Psoas muscle (tissue), 7 donors: ENCODE measurements at regions not wholly inside any gene's neighbourhood (a gene's known extent, or its start where the extent isn't known, plus 50 kb on each side); places are given as distances from the start of the nearest gene placed in this dataset.

Experiments used
- ATAC-seq, 4 donors: fragments of 200-7000 bp; cut with Tn5 transposase; one replicate each; pipeline ENCODE4 v1.9.1; 2020; ENCODE audit warnings: moderate library complexity in 3 of 4, mild to moderate bottlenecking in 2 of 4
- DNase-seq, 2 donors: peaks; one replicate each; pipeline ENCODE4 v3.0.0-alpha.2; 2020
- H3K27ac ChIP-seq: fragments of 200-600 bp; one replicate; pipeline ENCODE4 v1.8.0; 2022
- H3K27me3 ChIP-seq, 3 donors: fragments of 200-600 bp in 1 of 3; one replicate each; pipeline versions ENCODE4 v1.6.1 to v1.8.0; 2013 to 2022; ENCODE audit warnings: low read length in 2 of 3, mild to moderate bottlenecking in 2 of 3, moderate library complexity in 1 of 3; ENCODE audit not compliant: insufficient read depth in 3 of 3
- H3K36me3 ChIP-seq, 2 donors: fragments of 200-600 bp in 1 of 2; one replicate each; pipeline versions ENCODE4 v1.6.1 to v1.8.0; 2013 to 2022; ENCODE audit warnings: low read depth in 1 of 2, mild to moderate bottlenecking in 1 of 2, moderate library complexity in 1 of 2; ENCODE audit not compliant: insufficient read depth in 1 of 2
- H3K4me1 ChIP-seq: fragments of 200-600 bp; one replicate; pipeline ENCODE4 v1.8.0; 2022
- H3K4me3 ChIP-seq: fragments of 200-600 bp; one replicate; pipeline ENCODE4 v1.8.0; 2022; ENCODE audit warnings: mild to moderate bottlenecking
- H3K9me3 ChIP-seq: fragments of 200-600 bp; one replicate; pipeline ENCODE4 v1.8.0; 2022
- WGBS, 3 donors: extraction: QIAGEN DNeasy Blood & Tissue Kit; methylation state at CpG; one replicate each; pipeline versions ENCODE4 v1.1.6 to v1.1.7; 2013; 5-methylcytosine and 5-hydroxymethylcytosine counted together
- intact Hi-C, 2 donors: fragments of 100-400 bp; cut with DNase I; formaldehyde crosslinking; loops; one replicate each; pipeline versions ENCODE4 v1.11.0 to v1.14.2; 2022
- TF ChIP-seq, protein P1 (sequence below): fragments of 200-600 bp; IDR thresholded peaks from one replicate; pipeline ENCODE4 v1.8.0; 2022; ENCODE audit warnings: antibody characterized with exemption
- donor health status: healthy with polysubstance abuse.
- donor health status: DM: no; HTN: no; CAD: no; lungs with moderate emphysema.
- donor health status: Bipolar disorder and iron deficiency.
- donor health status: healthy.
- donor health status: DM: yes; HTN: yes; CAD: no.
- donor health status: DM: no; HTN: no; CAD: no.
- donor health status: DM: yes; HTN: yes; CAD: no.

GRCh38 chr9:85223506-85224125 lies 518.1 kb downstream of the AGTPBP1 start:
- Histone ChIP-seq H3K4me1 (no peaks in the 10 kb centered on the region), H3K4me3 (no peak overlapping the region), H3K9me3 (no peaks in the 10 kb centered on the region), H3K27ac (no peak overlapping the region), H3K36me3 (no peaks in the 10 kb centered on the region), H3K27me3 (no peaks in the 10 kb centered on the region)
- WGBS, 3 donors = 83 to 96% (median 96%) methylated on average over 2 of the region's 2 CpGs
- intact Hi-C loops = no loop called here
- TF ChIP-seq, protein P1, sequence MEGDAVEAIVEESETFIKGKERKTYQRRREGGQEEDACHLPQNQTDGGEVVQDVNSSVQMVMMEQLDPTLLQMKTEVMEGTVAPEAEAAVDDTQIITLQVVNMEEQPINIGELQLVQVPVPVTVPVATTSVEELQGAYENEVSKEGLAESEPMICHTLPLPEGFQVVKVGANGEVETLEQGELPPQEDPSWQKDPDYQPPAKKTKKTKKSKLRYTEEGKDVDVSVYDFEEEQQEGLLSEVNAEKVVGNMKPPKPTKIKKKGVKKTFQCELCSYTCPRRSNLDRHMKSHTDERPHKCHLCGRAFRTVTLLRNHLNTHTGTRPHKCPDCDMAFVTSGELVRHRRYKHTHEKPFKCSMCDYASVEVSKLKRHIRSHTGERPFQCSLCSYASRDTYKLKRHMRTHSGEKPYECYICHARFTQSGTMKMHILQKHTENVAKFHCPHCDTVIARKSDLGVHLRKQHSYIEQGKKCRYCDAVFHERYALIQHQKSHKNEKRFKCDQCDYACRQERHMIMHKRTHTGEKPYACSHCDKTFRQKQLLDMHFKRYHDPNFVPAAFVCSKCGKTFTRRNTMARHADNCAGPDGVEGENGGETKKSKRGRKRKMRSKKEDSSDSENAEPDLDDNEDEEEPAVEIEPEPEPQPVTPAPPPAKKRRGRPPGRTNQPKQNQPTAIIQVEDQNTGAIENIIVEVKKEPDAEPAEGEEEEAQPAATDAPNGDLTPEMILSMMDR = no peak
- DNase-seq (no peak), ATAC-seq (no peak)

GRCh38 chr9:85216601-85217000 lies 525.2 kb downstream of the AGTPBP1 start:
- H3K27me3 ChIP-seq = peaks cover 0 to 2% (median 0%) of the 10 kb centered on the region in 3 donors
- H3K4me3 ChIP-seq = no peak overlapping the region
- no peaks in the 10 kb centered on the region for H3K4me1 ChIP-seq
- H3K36me3 ChIP-seq = no peaks in the 10 kb centered on the region
- 80 to 82% (median 81%) methylated on average over 6 of the region's 6 CpGs for WGBS, 3 donors
- intact Hi-C loops = no loop called here
- no peaks in the 10 kb centered on the region for H3K9me3 ChIP-seq
- no peak for ATAC-seq
- DNase-seq = no peak
- TF ChIP-seq, protein P1 = no peak
- H3K27ac ChIP-seq = no peak overlapping the region

DNA sequence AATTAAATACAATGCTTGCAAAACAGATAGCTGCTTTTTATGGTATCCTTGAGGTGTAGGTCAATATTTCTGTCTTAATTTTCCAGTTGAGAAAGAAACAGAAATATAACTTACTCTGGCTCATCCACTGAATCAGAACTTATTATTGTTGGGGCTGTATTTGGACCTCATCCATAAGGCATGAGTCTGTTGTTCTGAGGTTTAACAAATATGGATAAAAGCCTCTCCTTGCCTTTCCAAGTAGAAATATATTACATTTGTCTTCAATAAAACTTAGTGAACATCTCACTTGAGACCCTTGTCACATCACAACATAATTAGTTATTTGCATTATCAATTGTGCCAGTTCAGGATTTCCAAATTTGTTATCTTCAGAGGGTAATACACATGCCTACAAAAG lies 525.8 kb downstream of the AGTPBP1 start:
- Histone ChIP-seq H3K27me3 (peaks cover 0 to 2% (median 0%) of the 10 kb centered on the region in 3 donors), H3K4me1 (no peaks in the 10 kb centered on the region), H3K36me3 (no peaks in the 10 kb centered on the region), H3K27ac (no peak overlapping the region), H3K9me3 (no peaks in the 10 kb centered on the region), H3K4me3 (no peak overlapping the region)
- ATAC-seq (no peak), DNase-seq (no peak)
- intact Hi-C loops = no loop called here
- TF ChIP-seq, protein P1 = no peak

- ATAC-seq (no peak), DNase-seq (no peak)
- no peaks in the 10 kb centered on the region for H3K4me1 ChIP-seq
- H3K9me3 ChIP-seq = no peaks in the 10 kb centered on the region
- TF ChIP-seq, protein P1 = no peak
- peaks cover 0 to 2% (median 0%) of the 10 kb centered on the region in 3 donors for H3K27me3 ChIP-seq
- H3K4me3 ChIP-seq = no peak overlapping the region
- H3K27ac ChIP-seq = no peak overlapping the region
- intact Hi-C loops = no loop called here
- no peaks in the 10 kb centered on the region for H3K36me3 ChIP-seq
- WGBS, 3 donors = 83 to 92% (median 85%) methylated on average over 4 of the region's 4 CpGs
Measured at GRCh38 chr9:85215416-85215815, 526.3 kb downstream of the AGTPBP1 start.
